ENCODE measurements at regions not wholly inside any gene's neighbourhood (a gene's known extent, or its start where the extent isn't known, plus 50 kb on each side); places are given as distances from the start of the nearest gene placed in this dataset.

- H2AFZ ChIP-seq (ENCODE audit: low read depth, low read length), result no peak overlapping the region
- H4K20me1 ChIP-seq (ENCODE audit: insufficient read depth), result no peaks in the 10 kb centered on the region
- no peak overlapping the region for H3K27ac ChIP-seq (ENCODE audit: low read length)
Measured at GRCh38 chr9:90038763-90039162, 434.0 kb downstream of the GADD45G start.

DNA sequence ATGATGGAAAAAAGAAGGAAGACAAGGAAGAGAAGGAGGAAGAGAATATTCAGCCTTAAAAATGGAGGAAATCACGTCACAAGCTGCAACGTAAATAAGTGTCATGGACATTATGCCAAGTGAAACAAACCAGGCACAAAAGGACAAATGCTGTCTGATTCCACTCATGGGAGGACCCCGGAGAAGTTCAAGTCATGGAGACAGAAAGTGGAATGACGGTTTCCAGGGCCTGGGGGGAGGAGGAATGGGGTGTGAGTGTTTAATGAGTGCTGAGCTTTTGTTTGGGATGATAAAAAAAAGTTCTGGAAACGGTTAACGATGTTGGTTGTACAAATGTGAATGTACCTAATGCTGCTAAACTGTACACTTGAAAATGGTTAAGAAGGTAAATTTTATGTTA, 439.5 kb downstream of the GADD45G start:
- no peak for TF ChIP-seq EP300 (conservative IDR thresholded peaks at IDR 0.05; ENCODE audit: poor library complexity, severe bottlenecking)
- TF ChIP-seq POLR2AphosphoS5 (IDR thresholded peaks at IDR 0.05), result no peak
- TF ChIP-seq SMC3 (conservative IDR thresholded peaks at IDR 0.05; ENCODE audit: poor library complexity), result no peak
- no peak for TF ChIP-seq TAF1 (IDR thresholded peaks at IDR 0.05; ENCODE audit: low read depth)
- TF ChIP-seq, protein P1, sequence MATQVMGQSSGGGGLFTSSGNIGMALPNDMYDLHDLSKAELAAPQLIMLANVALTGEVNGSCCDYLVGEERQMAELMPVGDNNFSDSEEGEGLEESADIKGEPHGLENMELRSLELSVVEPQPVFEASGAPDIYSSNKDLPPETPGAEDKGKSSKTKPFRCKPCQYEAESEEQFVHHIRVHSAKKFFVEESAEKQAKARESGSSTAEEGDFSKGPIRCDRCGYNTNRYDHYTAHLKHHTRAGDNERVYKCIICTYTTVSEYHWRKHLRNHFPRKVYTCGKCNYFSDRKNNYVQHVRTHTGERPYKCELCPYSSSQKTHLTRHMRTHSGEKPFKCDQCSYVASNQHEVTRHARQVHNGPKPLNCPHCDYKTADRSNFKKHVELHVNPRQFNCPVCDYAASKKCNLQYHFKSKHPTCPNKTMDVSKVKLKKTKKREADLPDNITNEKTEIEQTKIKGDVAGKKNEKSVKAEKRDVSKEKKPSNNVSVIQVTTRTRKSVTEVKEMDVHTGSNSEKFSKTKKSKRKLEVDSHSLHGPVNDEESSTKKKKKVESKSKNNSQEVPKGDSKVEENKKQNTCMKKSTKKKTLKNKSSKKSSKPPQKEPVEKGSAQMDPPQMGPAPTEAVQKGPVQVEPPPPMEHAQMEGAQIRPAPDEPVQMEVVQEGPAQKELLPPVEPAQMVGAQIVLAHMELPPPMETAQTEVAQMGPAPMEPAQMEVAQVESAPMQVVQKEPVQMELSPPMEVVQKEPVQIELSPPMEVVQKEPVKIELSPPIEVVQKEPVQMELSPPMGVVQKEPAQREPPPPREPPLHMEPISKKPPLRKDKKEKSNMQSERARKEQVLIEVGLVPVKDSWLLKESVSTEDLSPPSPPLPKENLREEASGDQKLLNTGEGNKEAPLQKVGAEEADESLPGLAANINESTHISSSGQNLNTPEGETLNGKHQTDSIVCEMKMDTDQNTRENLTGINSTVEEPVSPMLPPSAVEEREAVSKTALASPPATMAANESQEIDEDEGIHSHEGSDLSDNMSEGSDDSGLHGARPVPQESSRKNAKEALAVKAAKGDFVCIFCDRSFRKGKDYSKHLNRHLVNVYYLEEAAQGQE (IDR thresholded peaks at IDR 0.05; ENCODE audit: borderline replicate concordance), result no peak
- no peak for TF ChIP-seq EZH2 (IDR thresholded peaks at IDR 0.05; ENCODE audit: borderline replicate concordance, insufficient read depth, low read length, poor library complexity, severe bottlenecking)
- no peak for TF ChIP-seq RAD21 (conservative IDR thresholded peaks at IDR 0.05)
- TF ChIP-seq MXI1 (conservative IDR thresholded peaks at IDR 0.05; ENCODE audit: poor library complexity, severe bottlenecking), result no peak
- no peak for TF ChIP-seq CTCF (IDR thresholded peaks at IDR 0.05; ENCODE audit: poor library complexity, severe bottlenecking)
- Histone ChIP-seq H3K9me3 (ENCODE audit: low read length) (no peaks in the 10 kb centered on the region), H3K27ac (ENCODE audit: low read length) (no peak overlapping the region), H3F3A (ENCODE audit: insufficient read depth, low read length, poor library complexity, severe bottlenecking) (no peaks in the 10 kb centered on the region), H3K79me2 (replicated peaks; ENCODE audit: insufficient read depth, low read length) (no peaks in the 10 kb centered on the region), H3K4me2 (ENCODE audit: low read length) (no peak overlapping the region), H2AFZ (ENCODE audit: low read depth, low read length) (no peak overlapping the region), H3K9me2 (ENCODE audit: insufficient read depth, low read length) (no peaks in the 10 kb centered on the region), H3K36me3 (ENCODE audit: insufficient read depth, low read length) (no peaks in the 10 kb centered on the region), H3K27me3 (ENCODE audit: insufficient read depth, low read depth, low read length) (no peaks in the 10 kb centered on the region), H3K4me3 (ENCODE audit: low read length) (no peak overlapping the region), H3K9ac (ENCODE audit: low read length) (no peak overlapping the region), H4K20me1 (ENCODE audit: insufficient read depth) (no peaks in the 10 kb centered on the region)

More at GRCh38 chr9:90038763-90039162, 434.0 kb downstream of the GADD45G start:
- H3F3A ChIP-seq (ENCODE audit: insufficient read depth, low read length, poor library complexity, severe bottlenecking), result no peaks in the 10 kb centered on the region
- no peak overlapping the region for H3K9ac ChIP-seq (ENCODE audit: low read length)
- H3K4me3 ChIP-seq (ENCODE audit: low read length), result no peak overlapping the region
- no peaks in the 10 kb centered on the region for H3K9me2 ChIP-seq (ENCODE audit: insufficient read depth, low read length)
- no peaks in the 10 kb centered on the region for H3K27me3 ChIP-seq (ENCODE audit: insufficient read depth, low read depth, low read length)
- H3K4me2 ChIP-seq (ENCODE audit: low read length), result no peak overlapping the region
- no peaks in the 10 kb centered on the region for H3K79me2 ChIP-seq (replicated peaks; ENCODE audit: insufficient read depth, low read length)
- no peaks in the 10 kb centered on the region for H3K9me3 ChIP-seq (ENCODE audit: low read length)
- TF ChIP-seq MXI1 (conservative IDR thresholded peaks at IDR 0.05; ENCODE audit: poor library complexity, severe bottlenecking), result no peak
- TF ChIP-seq EZH2 (IDR thresholded peaks at IDR 0.05; ENCODE audit: borderline replicate concordance, insufficient read depth, low read length, poor library complexity, severe bottlenecking), result no peak
- no peak for TF ChIP-seq SMC3 (conservative IDR thresholded peaks at IDR 0.05; ENCODE audit: poor library complexity)
- TF ChIP-seq, protein P1 (IDR thresholded peaks at IDR 0.05; ENCODE audit: borderline replicate concordance), result no peak
- no peak for TF ChIP-seq POLR2AphosphoS5 (IDR thresholded peaks at IDR 0.05)
- no peak for TF ChIP-seq RAD21 (conservative IDR thresholded peaks at IDR 0.05)
- TF ChIP-seq EP300 (conservative IDR thresholded peaks at IDR 0.05; ENCODE audit: poor library complexity, severe bottlenecking), result no peak
- no peak for TF ChIP-seq TAF1 (IDR thresholded peaks at IDR 0.05; ENCODE audit: low read depth)
- no peak for TF ChIP-seq CTCF (IDR thresholded peaks at IDR 0.05; ENCODE audit: poor library complexity, severe bottlenecking)
- no peaks in the 10 kb centered on the region for H3K36me3 ChIP-seq (ENCODE audit: insufficient read depth, low read length)
